ENCODE measurements at regions not wholly inside any gene's neighbourhood (a gene's known extent, or its start where the extent isn't known, plus 50 kb on each side); places are given as distances from the start of the nearest gene placed in this dataset.

GRCh38 chr6:96279084-96279483 lies 242.5 kb upstream of the UFL1 start:
- TF ChIP-seq IKZF3 (tag by site-specific recombination; IDR thresholded peaks at IDR 0.05) = no peak
- TF ChIP-seq ZNF2 (tag by site-specific recombination; IDR thresholded peaks at IDR 0.05) = no peak
- TF ChIP-seq ZNF121 (tag by site-specific recombination; IDR thresholded peaks at IDR 0.05) = no peak

Data from HEK293 (cell line).